ENCODE measurements at regions not wholly inside any gene's neighbourhood (a gene's known extent, or its start where the extent isn't known, plus 50 kb on each side); places are given as distances from the start of the nearest gene placed in this dataset.

DNA sequence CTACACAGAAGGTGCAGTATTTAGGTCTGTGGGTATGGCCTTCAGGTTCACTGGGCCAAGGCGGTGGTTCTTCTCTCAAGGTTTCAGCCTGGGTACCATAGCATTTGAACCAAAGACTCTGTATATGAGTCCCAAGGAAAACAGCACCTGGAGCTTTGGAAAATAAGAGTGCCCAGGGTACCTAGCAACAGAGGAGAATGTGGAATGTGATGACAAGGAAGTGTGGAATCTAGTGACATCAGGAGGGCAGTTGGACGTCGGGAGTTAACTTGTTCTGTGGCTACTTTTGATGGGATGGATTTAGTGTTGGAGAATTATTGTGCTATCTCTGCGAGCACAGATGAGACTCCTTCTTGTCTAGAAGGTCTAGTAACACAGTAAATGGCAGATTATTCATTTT is 201.2 kb downstream of the NOL4 start:
- DNase-seq (ENCODE audit: low read depth, low spot score) (no peak), FAIRE-seq (no peak)
- Histone ChIP-seq H2AFZ (ENCODE audit: low read depth, low read length) (no peak overlapping the region), H4K20me1 (replicated peaks; ENCODE audit: control insufficient read depth, extremely low read depth, insufficient read depth, low read length) (no peaks in the 10 kb centered on the region), H3K36me3 (ENCODE audit: control insufficient read depth in 2 of 2, extremely low read depth in 1 of 2, insufficient read depth in 2 of 2, low read length in 2 of 2) (no peaks in the 10 kb centered on the region), H3K4me3 (replicated peaks in 1 of 3; ENCODE audit: insufficient read depth in 1 of 3, low read depth in 1 of 3, low read length in 3 of 3) (no peak overlapping the region), H3K79me2 (ENCODE audit: control insufficient read depth, insufficient read depth, low read length) (no peaks in the 10 kb centered on the region), H3K4me1 (ENCODE audit: control insufficient read depth, extremely low read depth, insufficient read depth, low read length) (no peaks in the 10 kb centered on the region), H3K9me3 (replicated peaks; ENCODE audit: control insufficient read depth, insufficient read depth, low read length) (no peaks in the 10 kb centered on the region), H3K9ac (replicated peaks; ENCODE audit: extremely low read depth, insufficient read depth, low read length) (no peak overlapping the region), H3K27ac (ENCODE audit: insufficient read depth, low read depth, low read length) (no peak overlapping the region), H3K4me2 (ENCODE audit: insufficient read depth, low read length) (no peak overlapping the region), H3K27me3 (ENCODE audit: control insufficient read depth in 2 of 2, insufficient read depth in 2 of 2, low read length in 2 of 2) (no peaks in the 10 kb centered on the region), H3K9me1 (replicated peaks; ENCODE audit: control insufficient read depth, extremely low read depth, insufficient read depth, low read length) (no peaks in the 10 kb centered on the region)
- dilution Hi-C loops (cut with MboI; ENCODE audit: extremely low pct_ligation_motif_present, low sequenced_read_pairs) (no loop called here), intact Hi-C loops (cut with micrococcal nuclease) (no loop called here)
- POLR2A ChIA-PET, result no interaction called here
- CTCF ChIA-PET, result no interaction called here
- no TSS peak for BruUV-seq (replicated peaks)
- TF ChIP-seq EZH2 (IDR thresholded peaks at IDR 0.05; ENCODE audit: borderline replicate concordance, low read depth, low read length, severe bottlenecking) (no peak), FOS (IDR thresholded peaks at IDR 0.05; ENCODE audit: borderline replicate concordance, insufficient read depth, low read length) (no peak), POLR2AphosphoS5 (IDR thresholded peaks at IDR 0.05; ENCODE audit: insufficient read depth, low read depth, low read length) (no peak), POLR2A (IDR thresholded peaks at IDR 0.05; ENCODE audit: low read depth, low read length) (no peak), GATA2 (IDR thresholded peaks at IDR 0.05; ENCODE audit: insufficient read depth, insufficient read length, low read depth, low read length) (no peak), MYC (IDR thresholded peaks at IDR 0.05; ENCODE audit: low read depth, low read length) (no peak)
- TF ChIP-seq, protein P1, sequence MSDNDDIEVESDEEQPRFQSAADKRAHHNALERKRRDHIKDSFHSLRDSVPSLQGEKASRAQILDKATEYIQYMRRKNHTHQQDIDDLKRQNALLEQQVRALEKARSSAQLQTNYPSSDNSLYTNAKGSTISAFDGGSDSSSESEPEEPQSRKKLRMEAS (IDR thresholded peaks at IDR 0.05; ENCODE audit: insufficient read depth, insufficient read length), result no peak
- TF ChIP-seq, protein P2, sequence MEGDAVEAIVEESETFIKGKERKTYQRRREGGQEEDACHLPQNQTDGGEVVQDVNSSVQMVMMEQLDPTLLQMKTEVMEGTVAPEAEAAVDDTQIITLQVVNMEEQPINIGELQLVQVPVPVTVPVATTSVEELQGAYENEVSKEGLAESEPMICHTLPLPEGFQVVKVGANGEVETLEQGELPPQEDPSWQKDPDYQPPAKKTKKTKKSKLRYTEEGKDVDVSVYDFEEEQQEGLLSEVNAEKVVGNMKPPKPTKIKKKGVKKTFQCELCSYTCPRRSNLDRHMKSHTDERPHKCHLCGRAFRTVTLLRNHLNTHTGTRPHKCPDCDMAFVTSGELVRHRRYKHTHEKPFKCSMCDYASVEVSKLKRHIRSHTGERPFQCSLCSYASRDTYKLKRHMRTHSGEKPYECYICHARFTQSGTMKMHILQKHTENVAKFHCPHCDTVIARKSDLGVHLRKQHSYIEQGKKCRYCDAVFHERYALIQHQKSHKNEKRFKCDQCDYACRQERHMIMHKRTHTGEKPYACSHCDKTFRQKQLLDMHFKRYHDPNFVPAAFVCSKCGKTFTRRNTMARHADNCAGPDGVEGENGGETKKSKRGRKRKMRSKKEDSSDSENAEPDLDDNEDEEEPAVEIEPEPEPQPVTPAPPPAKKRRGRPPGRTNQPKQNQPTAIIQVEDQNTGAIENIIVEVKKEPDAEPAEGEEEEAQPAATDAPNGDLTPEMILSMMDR (IDR thresholded peaks at IDR 0.05; ENCODE audit: extremely low read depth in 1 of 2, insufficient read depth in 1 of 2, low read depth in 1 of 2, low read length in 2 of 2), result no peak

Data from endothelial cell of umbilical vein (primary cell).